Upper lobe of left lung (tissue), 4 donors: ENCODE measurements at regions not wholly inside any gene's neighbourhood (a gene's known extent, or its start where the extent isn't known, plus 50 kb on each side); places are given as distances from the start of the nearest gene placed in this dataset.

Experiments
- CTCF ChIP-seq, 6 experiments: fragments of 450-650 bp in 4 of 6; fragments of 200-600 bp in 2 of 6; sonication (generic) in 2 of 6; IDR thresholded peaks; one replicate each; pipeline ENCODE4 v1.5.1; 2016 to 2019; ENCODE audit warnings: antibody characterized with exemption in 6 of 6
- EP300 ChIP-seq, 4 donors: sonication (generic); formaldehyde crosslinking; IDR thresholded peaks; one replicate each; pipeline ENCODE4 v1.5.1; 2017; ENCODE audit warnings: antibody characterized with exemption in 4 of 4, control low read depth in 2 of 4
- POLR2A ChIP-seq, 4 donors: fragments of 450-650 bp; IDR thresholded peaks; one replicate each; pipeline ENCODE4 v1.5.1; 2016 to 2017; ENCODE audit warnings: antibody characterized with exemption in 4 of 4, mild to moderate bottlenecking in 2 of 4

- TF ChIP-seq POLR2A (IDR thresholded peaks at IDR 0.05), result no peak
- no peak for TF ChIP-seq CTCF (IDR thresholded peaks at IDR 0.05)
- no peak for TF ChIP-seq EP300 (IDR thresholded peaks at IDR 0.05)
Measured at GRCh38 chr20:60236613-60237012, 278.4 kb downstream of the CDH26 start.
